ENCODE measurements at regions not wholly inside any gene's neighbourhood (a gene's known extent, or its start where the extent isn't known, plus 50 kb on each side); places are given as distances from the start of the nearest gene placed in this dataset.

DNA sequence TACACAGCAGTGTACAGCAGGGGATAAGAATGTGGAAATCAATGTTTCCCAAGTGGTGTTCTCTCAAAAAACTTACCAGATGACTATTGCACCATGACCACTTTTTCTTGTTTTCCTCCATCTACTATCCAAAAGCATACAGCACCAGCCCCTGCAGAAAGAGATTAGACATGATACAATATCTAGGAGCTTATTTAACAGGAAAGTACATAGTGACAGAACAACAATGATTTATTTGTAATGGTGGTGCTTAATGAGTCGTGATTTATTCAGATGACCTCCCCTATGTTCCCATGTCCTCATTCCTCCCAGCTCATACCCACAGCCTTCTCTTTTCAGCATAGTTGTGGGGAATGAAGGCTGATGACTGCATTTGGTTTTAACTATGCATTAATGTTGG, 413.6 kb downstream of the BTG1 start:
- no CpG with 5 or more reads among the region's 1 CpG for WGBS (ENCODE audit: insufficient coverage)
- ChIA-PET POLR2A (no interaction called here), CTCF (no interaction called here)
- Histone ChIP-seq H3K36me3 (replicated peaks in 1 of 2; ENCODE audit: control extremely low read depth in 1 of 2, control insufficient read depth in 1 of 2, extremely low read depth in 1 of 2, insufficient read depth in 2 of 2, low read length in 1 of 2) (no peaks in the 10 kb centered on the region), H2AFZ (ENCODE audit: insufficient read depth, low read depth, low read length, poor library complexity, severe bottlenecking) (no peak overlapping the region), H3K9ac (ENCODE audit: low read length) (no peak overlapping the region), H3K4me1 (ENCODE audit: control insufficient read depth in 2 of 2, insufficient read depth in 2 of 2, low read length in 2 of 2) (no peaks in the 10 kb centered on the region), H3K79me2 (ENCODE audit: control insufficient read depth, insufficient read depth, low read length) (no peaks in the 10 kb centered on the region), H3K4me3 (ENCODE audit: control extremely low read depth in 1 of 5, extremely low read depth in 1 of 5, insufficient read depth in 1 of 5, low read depth in 2 of 5, low read length in 4 of 5) (no peak overlapping the region), H4K20me1 (ENCODE audit: control insufficient read depth, insufficient read depth, low read length, poor library complexity, severe bottlenecking) (no peaks in the 10 kb centered on the region), H3K27ac (ENCODE audit: low read length in 2 of 2) (no peak overlapping the region), H3K9me3 (ENCODE audit: control extremely low read depth in 1 of 3, control insufficient read depth in 2 of 3, insufficient read depth in 1 of 3, low read length in 2 of 3) (no peaks in the 10 kb centered on the region), H3K27me3 (replicated peaks in 1 of 4; ENCODE audit: control extremely low read depth in 1 of 4, control insufficient read depth in 3 of 4, insufficient read depth in 4 of 4, low read length in 3 of 4) (peaks cover 0 to 2% (median 0%) of the 10 kb centered on the region in 4 experiments), H3K4me2 (replicated peaks; ENCODE audit: low read depth, low read length, poor library complexity, severe bottlenecking) (no peak overlapping the region)
- Mint-ChIP-seq H3K27ac (no peak overlapping the region), H3K9me3 (ENCODE audit: insufficient read depth) (peaks cover 2% of the 10 kb centered on the region), H3K4me3 (no peak overlapping the region), H3K27me3 (peaks cover 22% of the 10 kb centered on the region), H3K4me1 (no peaks in the 10 kb centered on the region)
- DNase-seq (no peak), ATAC-seq (ENCODE audit: low read depth) (no peak)
- no peak for TF ChIP-seq EZH2 (IDR thresholded peaks at IDR 0.05; ENCODE audit: borderline replicate concordance, insufficient read depth, low read depth, low read length, poor library complexity, severe bottlenecking)
- TF ChIP-seq, protein P1, sequence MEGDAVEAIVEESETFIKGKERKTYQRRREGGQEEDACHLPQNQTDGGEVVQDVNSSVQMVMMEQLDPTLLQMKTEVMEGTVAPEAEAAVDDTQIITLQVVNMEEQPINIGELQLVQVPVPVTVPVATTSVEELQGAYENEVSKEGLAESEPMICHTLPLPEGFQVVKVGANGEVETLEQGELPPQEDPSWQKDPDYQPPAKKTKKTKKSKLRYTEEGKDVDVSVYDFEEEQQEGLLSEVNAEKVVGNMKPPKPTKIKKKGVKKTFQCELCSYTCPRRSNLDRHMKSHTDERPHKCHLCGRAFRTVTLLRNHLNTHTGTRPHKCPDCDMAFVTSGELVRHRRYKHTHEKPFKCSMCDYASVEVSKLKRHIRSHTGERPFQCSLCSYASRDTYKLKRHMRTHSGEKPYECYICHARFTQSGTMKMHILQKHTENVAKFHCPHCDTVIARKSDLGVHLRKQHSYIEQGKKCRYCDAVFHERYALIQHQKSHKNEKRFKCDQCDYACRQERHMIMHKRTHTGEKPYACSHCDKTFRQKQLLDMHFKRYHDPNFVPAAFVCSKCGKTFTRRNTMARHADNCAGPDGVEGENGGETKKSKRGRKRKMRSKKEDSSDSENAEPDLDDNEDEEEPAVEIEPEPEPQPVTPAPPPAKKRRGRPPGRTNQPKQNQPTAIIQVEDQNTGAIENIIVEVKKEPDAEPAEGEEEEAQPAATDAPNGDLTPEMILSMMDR (IDR thresholded peaks at IDR 0.05): no peak
- intact Hi-C loops (cut with micrococcal nuclease): no loop called here

DNA sequence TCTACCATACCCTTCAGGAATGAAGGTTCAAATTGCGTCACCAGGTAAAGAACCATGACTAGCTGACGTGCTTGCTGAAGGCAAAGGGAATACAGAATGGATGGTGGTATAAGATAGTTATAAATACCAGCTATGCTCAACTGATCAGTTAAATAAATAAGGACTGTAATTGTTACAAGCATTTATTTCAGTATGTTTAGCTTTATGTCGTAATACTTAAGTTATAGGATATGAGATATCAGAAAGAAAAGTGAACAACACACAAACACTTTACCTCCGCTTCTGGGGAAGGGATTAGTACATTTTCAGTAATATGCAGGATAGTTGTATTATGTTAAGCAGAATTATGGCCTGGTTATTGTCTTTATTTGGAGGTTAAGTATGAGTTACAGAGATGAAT, 416.1 kb downstream of the BTG1 start:
- Histone ChIP-seq H3K27ac (ENCODE audit: low read length in 2 of 2) (no peak overlapping the region), H3K27me3 (replicated peaks in 1 of 4; ENCODE audit: control extremely low read depth in 1 of 4, control insufficient read depth in 3 of 4, insufficient read depth in 4 of 4, low read length in 3 of 4) (peaks cover 0 to 2% (median 0%) of the 10 kb centered on the region in 4 experiments), H3K4me2 (replicated peaks; ENCODE audit: low read depth, low read length, poor library complexity, severe bottlenecking) (no peak overlapping the region), H2AFZ (ENCODE audit: insufficient read depth, low read depth, low read length, poor library complexity, severe bottlenecking) (no peak overlapping the region), H3K36me3 (replicated peaks in 1 of 2; ENCODE audit: control extremely low read depth in 1 of 2, control insufficient read depth in 1 of 2, extremely low read depth in 1 of 2, insufficient read depth in 2 of 2, low read length in 1 of 2) (no peaks in the 10 kb centered on the region), H3K9me3 (ENCODE audit: control extremely low read depth in 1 of 3, control insufficient read depth in 2 of 3, insufficient read depth in 1 of 3, low read length in 2 of 3) (no peaks in the 10 kb centered on the region), H3K4me1 (ENCODE audit: control insufficient read depth in 2 of 2, insufficient read depth in 2 of 2, low read length in 2 of 2) (no peaks in the 10 kb centered on the region), H3K79me2 (ENCODE audit: control insufficient read depth, insufficient read depth, low read length) (no peaks in the 10 kb centered on the region), H3K9ac (ENCODE audit: low read length) (no peak overlapping the region), H4K20me1 (ENCODE audit: control insufficient read depth, insufficient read depth, low read length, poor library complexity, severe bottlenecking) (no peaks in the 10 kb centered on the region), H3K4me3 (ENCODE audit: control extremely low read depth in 1 of 5, extremely low read depth in 1 of 5, insufficient read depth in 1 of 5, low read depth in 2 of 5, low read length in 4 of 5) (no peak overlapping the region)
- Mint-ChIP-seq H3K4me1 (no peaks in the 10 kb centered on the region), H3K27ac (no peak overlapping the region), H3K27me3 (peaks cover 14% of the 10 kb centered on the region), H3K4me3 (no peak overlapping the region), H3K9me3 (ENCODE audit: insufficient read depth) (peaks cover 2% of the 10 kb centered on the region)
- CTCF ChIA-PET: no interaction called here
- TF ChIP-seq, protein P1 (IDR thresholded peaks at IDR 0.05): no peak
- TF ChIP-seq EZH2 (IDR thresholded peaks at IDR 0.05; ENCODE audit: borderline replicate concordance, insufficient read depth, low read depth, low read length, poor library complexity, severe bottlenecking): no peak
- intact Hi-C loops (cut with micrococcal nuclease): no loop called here
- DNase-seq (no peak), ATAC-seq (ENCODE audit: low read depth) (no peak)
- POLR2A ChIA-PET: no interaction called here
- WGBS (ENCODE audit: insufficient coverage): no CpG with 5 or more reads among the region's 4 CpGs
